B cell (primary cell): ENCODE measurements at regions not wholly inside any gene's neighbourhood (a gene's known extent, or its start where the extent isn't known, plus 50 kb on each side); places are given as distances from the start of the nearest gene placed in this dataset.

Experiments used
- ATAC-seq: fragments of 200-7000 bp; cut with Tn5 transposase; one replicate; pipeline ENCODE4 v1.10.0; 2021; ENCODE audit warnings: low read depth, mild to moderate bottlenecking, moderate number of reproducible peaks, moderate library complexity
- CTCF ChIA-PET: fragments of 350-600 bp; sonication (Branson Sonifier 250); formaldehyde crosslinking; loops from one replicate; lab custom pipeline; 2021; ENCODE audit warnings: antibody characterized with exemption, inconsistent platforms; lab: Charles Lee
- POLR2A ChIA-PET: fragments of 350-600 bp; sonication (Branson Sonifier 250); formaldehyde crosslinking; loops from one replicate; lab custom pipeline; 2021; ENCODE audit warnings: antibody characterized with exemption; lab: Charles Lee
- DNase-seq: peaks from one replicate; pipeline ENCODE4 v3.0.0; 2013
- H2AFZ ChIP-seq: 2 replicates; pipeline ENCODE4 v1.6.1; 2012; ENCODE audit warnings: mild to moderate bottlenecking, low read depth, low read length; ENCODE audit not compliant: insufficient read depth, poor library complexity, severe bottlenecking
- H3K27ac ChIP-seq, 2 donors: 1 replicate in 1 of 2; 2 replicates in 1 of 2; pipeline ENCODE4 v1.5.1; 2012 to 2013; ENCODE audit warnings: low read length in 2 of 2, mild to moderate bottlenecking in 2 of 2, moderate library complexity in 1 of 2
- H3K27me3 ChIP-seq, 4 experiments: fragments of 200-600 bp in 1 of 4; sonication (generic) in 1 of 4; replicated peaks in 1 of 4; 1 replicate in 2 of 4; 2 replicates in 2 of 4; pipeline versions ENCODE4 v1.6.1 to v1.7.0; 2013 to 2016; ENCODE audit warnings: low read length in 3 of 4, mild to moderate bottlenecking in 2 of 4, mixed read lengths in 1 of 4, moderate library complexity in 1 of 4; ENCODE audit not compliant: insufficient read depth in 4 of 4, control insufficient read depth in 3 of 4; ENCODE audit errors: control extremely low read depth in 1 of 4
- H3K36me3 ChIP-seq, 2 experiments: replicated peaks in 1 of 2; 1 replicate in 1 of 2; 2 replicates in 1 of 2; pipeline versions ENCODE4 v1.6.1 to v1.7.1; 2013; ENCODE audit warnings: low read length in 1 of 2; ENCODE audit not compliant: insufficient read depth in 2 of 2, control insufficient read depth in 1 of 2; ENCODE audit errors: control extremely low read depth in 1 of 2, extremely low read depth in 1 of 2
- H3K4me1 ChIP-seq, 2 donors: fragments of 200-600 bp in 1 of 2; sonication (generic) in 1 of 2; 1 replicate in 1 of 2; 2 replicates in 1 of 2; pipeline versions ENCODE4 v1.5.1 to v1.6.1; 2013 to 2017; ENCODE audit warnings: low read length in 2 of 2; ENCODE audit not compliant: control insufficient read depth in 2 of 2, insufficient read depth in 2 of 2
- H3K4me2 ChIP-seq: replicated peaks from 2 replicates; pipeline ENCODE3; 2012; ENCODE audit warnings: mild to moderate bottlenecking, low read depth, low read length; ENCODE audit not compliant: poor library complexity, severe bottlenecking
- H3K4me3 ChIP-seq, 5 experiments: fragments of 200-600 bp in 1 of 5; sonication (generic) in 1 of 5; 1 replicate in 3 of 5; 2 replicates in 2 of 5; pipeline versions ENCODE4 v1.5.1 to v1.7.0; 2011 to 2016; ENCODE audit warnings: low read length in 4 of 5, mild to moderate bottlenecking in 4 of 5, low read depth in 2 of 5, control low read depth in 1 of 5, moderate library complexity in 1 of 5; ENCODE audit not compliant: insufficient read depth in 1 of 5; ENCODE audit errors: control extremely low read depth in 1 of 5, extremely low read depth in 1 of 5
- H3K79me2 ChIP-seq: fragments of 200-600 bp; sonication (generic); one replicate; pipeline ENCODE4 v1.6.0; 2016; ENCODE audit warnings: low read length; ENCODE audit not compliant: control insufficient read depth, insufficient read depth
- H3K9ac ChIP-seq: fragments of 200-600 bp; sonication (generic); 2 replicates; pipeline ENCODE4 v1.6.1; 2017; ENCODE audit warnings: mild to moderate bottlenecking, low read length, moderate library complexity
- H3K9me3 ChIP-seq, 3 donors: one replicate each; pipeline versions ENCODE4 v1.6.1 to v1.7.1; 2013; ENCODE audit warnings: low read length in 2 of 3; ENCODE audit not compliant: control insufficient read depth in 2 of 3, insufficient read depth in 1 of 3; ENCODE audit errors: control extremely low read depth in 1 of 3
- H4K20me1 ChIP-seq: 2 replicates; pipeline ENCODE4 v1.6.0; 2012; ENCODE audit warnings: mild to moderate bottlenecking, low read length; ENCODE audit not compliant: insufficient read depth, control insufficient read depth, poor library complexity, severe bottlenecking
- H3K27ac Mint-ChIP-seq: one replicate; pipeline ENCODE4 v1.8.0; 2021; ENCODE audit warnings: mixed read lengths
- H3K27me3 Mint-ChIP-seq: one replicate; pipeline ENCODE4 v1.8.0; 2021; ENCODE audit warnings: mixed read lengths
- H3K4me1 Mint-ChIP-seq: one replicate; pipeline ENCODE4 v1.8.0; 2021; ENCODE audit warnings: mixed read lengths
- H3K4me3 Mint-ChIP-seq: one replicate; pipeline ENCODE4 v1.8.0; 2021; ENCODE audit warnings: mixed read lengths
- H3K9me3 Mint-ChIP-seq: one replicate; pipeline ENCODE4 v1.8.0; 2022; ENCODE audit warnings: mixed read lengths; ENCODE audit not compliant: insufficient read depth
- CTCF ChIP-seq: fragments of 200-600 bp; IDR thresholded peaks from one replicate; pipeline ENCODE4 v1.8.0; 2022; ENCODE audit warnings: antibody characterized with exemption, mild to moderate bottlenecking
- EZH2 ChIP-seq: IDR thresholded peaks from 2 replicates; pipeline ENCODE4 v1.6.1; 2012; ENCODE audit warnings: borderline replicate concordance, low read depth, mild to moderate bottlenecking, moderate library complexity, low read length; ENCODE audit not compliant: insufficient read depth, poor library complexity, severe bottlenecking
- WGBS: methylation state at CpG from one replicate; pipeline ENCODE4 v1.1.5; 2013; ENCODE audit warnings: missing lambda C conversion rate; ENCODE audit not compliant: insufficient coverage; 5-methylcytosine and 5-hydroxymethylcytosine counted together
- intact Hi-C: fragments of 100-400 bp; cut with micrococcal nuclease; formaldehyde crosslinking; loops from one replicate; pipeline ENCODE4 v1.10.0; 2022

- no peak overlapping the region for H2AFZ ChIP-seq
- Mint-ChIP-seq H3K4me3 (no peak overlapping the region), H3K27me3 (no peaks in the 10 kb centered on the region), H3K9me3 (no peaks in the 10 kb centered on the region), H3K27ac (no peak overlapping the region), H3K4me1 (no peaks in the 10 kb centered on the region)
- no peaks in the 10 kb centered on the region for H3K4me1 ChIP-seq
- no CpG with 5 or more reads among the region's 2 CpGs for WGBS
- no peak for TF ChIP-seq CTCF
- TF ChIP-seq EZH2: no peak
- H3K4me3 ChIP-seq: no peak overlapping the region
- no peaks in the 10 kb centered on the region for H3K79me2 ChIP-seq
- H3K36me3 ChIP-seq: no peaks in the 10 kb centered on the region
- no peaks in the 10 kb centered on the region for H3K9me3 ChIP-seq
- H3K27me3 ChIP-seq: no peaks in the 10 kb centered on the region
- CTCF ChIA-PET: no interaction called here
- intact Hi-C loops: no loop called here
- no peak overlapping the region for H3K27ac ChIP-seq
- H3K9ac ChIP-seq: no peak overlapping the region
- no peak overlapping the region for H3K4me2 ChIP-seq
- POLR2A ChIA-PET: no interaction called here
- no peaks in the 10 kb centered on the region for H4K20me1 ChIP-seq
- DNase-seq (no peak), ATAC-seq (no peak)
These were observed 249.8 kb downstream of the SAMD5 start for GRCh38 chr6:147758303-147758702.

- H3K79me2 ChIP-seq: no peaks in the 10 kb centered on the region
- ChIA-PET POLR2A (no interaction called here), CTCF (no interaction called here)
- no peak overlapping the region for H3K27ac ChIP-seq
- TF ChIP-seq CTCF (no peak), EZH2 (no peak)
- H3K9me3 Mint-ChIP-seq: no peaks in the 10 kb centered on the region
- H3K27me3 ChIP-seq: no peaks in the 10 kb centered on the region
- no peak overlapping the region for H3K9ac ChIP-seq
- H3K4me1 Mint-ChIP-seq: no peaks in the 10 kb centered on the region
- H3K4me1 ChIP-seq: no peaks in the 10 kb centered on the region
- H3K4me2 ChIP-seq: no peak overlapping the region
- intact Hi-C loops: no loop called here
- H3K27me3 Mint-ChIP-seq: no peaks in the 10 kb centered on the region
- H3K4me3 Mint-ChIP-seq: no peak overlapping the region
- H2AFZ ChIP-seq: no peak overlapping the region
- H3K36me3 ChIP-seq: no peaks in the 10 kb centered on the region
- no CpG with 5 or more reads among the region's 3 CpGs for WGBS
- no peak overlapping the region for H3K27ac Mint-ChIP-seq
- H3K4me3 ChIP-seq: no peak overlapping the region
- no peak for DNase-seq
- ATAC-seq: no peak
- H3K9me3 ChIP-seq: no peaks in the 10 kb centered on the region
- H4K20me1 ChIP-seq: no peaks in the 10 kb centered on the region
These were observed 250.6 kb downstream of the SAMD5 start for GRCh38 chr6:147759093-147759492.
